NCI-H69 (cell line): ENCODE measurements at regions not wholly inside any gene's neighbourhood (a gene's known extent, or its start where the extent isn't known, plus 50 kb on each side); places are given as distances from the start of the nearest gene placed in this dataset.

ENCODE experiments used
- DNase-seq: peaks from one replicate; lab custom pipeline; 2025; lab: John Stamatoyannopoulos, UW

DNA sequence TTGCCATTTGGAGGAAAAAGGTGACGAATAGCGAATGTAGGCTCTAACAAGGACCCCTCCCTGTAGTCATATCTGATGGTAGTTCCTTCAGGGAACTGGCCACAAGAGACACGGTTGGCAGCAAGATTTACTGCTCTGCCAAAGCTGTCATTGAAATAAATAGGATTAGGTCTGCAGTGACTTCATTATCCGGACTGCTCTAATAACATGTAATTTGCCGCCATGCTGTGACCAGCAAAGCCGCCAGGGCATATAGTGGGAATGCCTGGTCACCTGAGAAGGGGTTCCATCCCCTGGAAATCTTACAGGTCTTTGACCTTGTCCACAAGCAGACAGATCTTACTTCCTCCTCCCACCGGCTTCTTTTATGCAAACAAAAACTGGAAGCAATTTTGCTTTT, 59.4 kb upstream of the LAPTM4A start:
- peak; percentile 83 for DNase-seq

DNA sequence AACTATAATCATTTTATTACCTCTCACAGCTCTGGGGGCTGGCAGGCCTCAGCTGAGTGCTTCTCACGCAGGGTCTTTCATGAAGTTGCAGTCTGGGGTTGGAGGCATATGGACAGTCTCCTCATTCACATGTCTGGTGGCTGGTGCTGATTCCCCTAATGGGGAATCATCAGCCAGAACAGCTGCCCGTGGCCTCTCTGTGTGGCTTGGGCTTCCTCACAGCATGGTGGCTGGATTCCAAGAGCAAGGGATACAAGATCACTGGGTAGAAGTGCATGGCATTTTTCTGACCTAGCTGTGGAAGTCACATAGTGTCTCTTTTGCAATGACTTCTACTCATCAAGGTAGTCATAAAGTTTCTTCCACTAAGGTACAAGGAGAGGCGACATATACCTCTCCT, 59.0 kb upstream of the LAPTM4A start:
- DNase-seq = peak; percentile 18

DNA sequence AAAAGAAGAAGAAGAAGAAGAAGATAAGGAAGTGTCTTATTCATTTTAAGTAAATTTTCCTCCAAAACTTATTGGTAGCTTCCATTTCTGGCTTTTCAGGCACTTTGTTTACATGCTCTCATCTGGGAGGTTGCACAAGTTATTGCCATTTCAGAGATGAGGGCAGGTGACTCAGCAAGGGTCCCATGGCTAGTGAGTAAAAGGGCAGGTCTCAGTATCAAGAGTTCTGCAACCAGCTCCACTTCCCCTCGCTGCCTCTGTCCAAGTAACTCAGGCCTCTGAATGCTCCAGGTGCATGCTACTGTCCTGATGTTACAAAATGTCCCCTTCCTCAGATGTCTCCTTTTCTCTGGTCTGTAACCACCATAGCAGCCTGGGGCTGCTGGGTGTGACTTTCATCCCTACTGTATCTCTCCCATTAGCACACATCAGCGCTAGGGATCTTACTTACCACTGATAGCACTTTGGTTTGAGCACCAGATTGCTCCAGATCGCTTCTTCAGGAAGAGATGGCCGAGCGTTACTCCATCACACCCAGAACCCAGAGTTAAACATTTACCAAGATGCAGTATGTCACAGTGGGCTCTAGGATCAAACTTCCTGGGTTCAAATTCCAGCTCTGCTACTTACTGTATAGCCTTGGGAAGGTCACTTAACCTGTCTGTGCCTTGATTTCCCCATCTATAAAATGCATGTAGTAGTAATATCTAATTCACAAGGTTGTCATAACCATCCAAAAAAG, 57.4 kb upstream of the LAPTM4A start:
- no peak for DNase-seq

DNA sequence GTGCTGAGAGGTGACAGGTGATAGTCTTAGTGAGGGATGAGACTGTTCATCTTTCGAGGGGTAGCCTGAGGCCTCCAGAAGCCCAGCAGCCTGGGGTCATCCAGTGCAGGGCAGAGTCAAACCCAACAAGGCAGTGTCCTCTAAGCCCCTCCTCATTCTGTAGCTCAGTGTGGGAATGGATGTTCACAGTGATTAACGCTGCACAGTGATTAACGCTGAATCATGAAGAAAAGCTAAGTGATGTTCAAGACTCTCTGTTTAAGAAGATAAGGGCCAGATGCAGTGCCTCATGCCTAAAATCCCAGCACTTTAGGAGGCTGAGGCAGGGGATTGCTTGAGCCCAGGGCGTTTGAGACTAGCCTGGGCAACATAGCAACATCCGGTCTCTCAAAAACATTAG, 56.3 kb upstream of the LAPTM4A start:
- DNase-seq = no peak

DNA sequence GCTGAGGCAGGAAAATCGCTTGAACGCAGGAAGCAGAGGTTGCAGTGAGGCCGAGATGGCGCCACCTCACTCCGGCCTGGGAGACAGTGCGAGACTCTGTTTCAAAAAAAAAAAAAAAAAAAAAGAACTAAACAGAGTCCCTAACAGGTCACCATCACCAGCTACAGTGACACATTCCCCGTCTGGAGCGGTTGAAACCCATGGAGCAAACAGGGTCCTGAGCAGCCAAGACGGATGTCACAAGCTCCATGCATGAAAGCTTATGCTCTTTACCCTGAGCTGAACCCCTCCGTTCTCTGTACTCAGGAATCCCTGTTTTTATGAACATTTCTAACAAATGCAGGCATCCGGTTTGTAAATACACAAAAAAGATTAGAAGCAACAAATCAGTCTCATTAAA, 55.9 kb upstream of the LAPTM4A start:
- no peak for DNase-seq

DNA sequence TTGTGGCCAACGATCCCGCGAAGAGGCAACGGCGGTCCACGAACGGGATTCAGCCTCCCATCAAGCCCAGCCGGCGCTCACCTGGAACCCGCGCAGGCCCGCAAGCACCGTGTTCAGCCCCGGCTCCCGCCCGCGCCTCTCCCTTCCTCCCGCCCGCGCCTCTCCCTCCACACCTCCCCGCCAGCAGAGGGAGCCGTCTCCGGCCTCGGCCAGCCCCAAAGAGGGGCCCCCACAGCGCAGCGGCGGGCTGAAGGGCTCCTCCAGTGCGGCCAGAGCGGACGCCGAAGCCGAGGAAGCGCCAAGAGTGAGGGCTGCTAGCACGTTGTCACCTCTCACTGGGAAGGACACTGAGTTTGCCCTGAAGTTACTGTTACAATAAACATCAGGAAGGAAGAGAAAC, 55.3 kb upstream of the LAPTM4A start:
- peak; percentile 81 for DNase-seq

DNA sequence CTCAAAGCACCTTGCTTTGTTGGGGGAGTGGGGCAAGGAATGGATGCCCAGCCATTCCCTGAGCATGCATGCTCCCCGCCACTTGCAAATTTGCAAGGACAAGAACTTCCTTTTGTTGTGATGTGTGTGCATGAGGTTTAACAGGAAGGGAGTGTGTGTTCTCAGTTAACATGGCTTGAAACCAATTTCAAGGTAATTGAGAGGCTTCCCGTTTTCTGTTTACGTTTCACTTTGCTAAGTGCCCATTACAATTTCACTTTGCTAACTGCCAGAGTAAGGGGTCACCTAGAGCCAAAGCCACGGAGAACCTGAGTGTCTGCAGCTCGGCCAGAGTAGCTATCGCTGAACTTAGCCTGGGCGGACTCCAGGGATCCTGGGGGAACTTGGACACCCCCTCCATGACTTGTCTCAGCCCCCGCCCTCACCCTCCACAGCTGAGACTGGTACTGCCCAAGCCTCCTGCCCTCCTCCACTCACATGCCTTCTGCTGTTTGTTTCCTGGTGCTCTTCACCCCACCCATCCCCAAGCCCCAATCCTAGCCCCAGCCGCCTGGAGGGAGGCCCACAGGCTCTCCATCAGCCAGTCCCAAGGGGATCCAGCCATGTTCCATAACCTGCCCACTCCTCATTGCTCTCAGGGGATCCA, 53.6 kb upstream of the LAPTM4A start:
- peak; percentile 69 for DNase-seq

DNA sequence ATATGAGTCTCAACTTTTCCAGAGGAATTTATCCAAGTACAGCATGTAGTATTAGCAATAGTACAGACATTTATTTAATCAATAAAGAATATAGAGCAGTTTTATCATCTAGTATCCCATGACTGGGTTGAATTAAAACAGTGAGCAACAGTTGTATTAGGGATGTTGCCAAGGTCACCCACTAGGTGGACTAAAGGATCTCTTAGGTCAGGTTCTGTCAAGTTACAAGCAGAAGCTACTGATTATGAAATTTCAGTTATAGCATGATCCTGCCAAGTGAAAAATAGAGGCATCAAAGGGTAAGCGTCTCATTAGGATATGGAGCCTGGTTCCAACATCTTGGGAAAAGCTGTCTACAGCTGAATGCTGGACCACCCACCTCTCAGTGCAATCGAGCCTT, 52.1 kb upstream of the LAPTM4A start:
- peak; percentile 10 for DNase-seq
